ENCODE measurements at regions not wholly inside any gene's neighbourhood (a gene's known extent, or its start where the extent isn't known, plus 50 kb on each side); places are given as distances from the start of the nearest gene placed in this dataset.

DNA sequence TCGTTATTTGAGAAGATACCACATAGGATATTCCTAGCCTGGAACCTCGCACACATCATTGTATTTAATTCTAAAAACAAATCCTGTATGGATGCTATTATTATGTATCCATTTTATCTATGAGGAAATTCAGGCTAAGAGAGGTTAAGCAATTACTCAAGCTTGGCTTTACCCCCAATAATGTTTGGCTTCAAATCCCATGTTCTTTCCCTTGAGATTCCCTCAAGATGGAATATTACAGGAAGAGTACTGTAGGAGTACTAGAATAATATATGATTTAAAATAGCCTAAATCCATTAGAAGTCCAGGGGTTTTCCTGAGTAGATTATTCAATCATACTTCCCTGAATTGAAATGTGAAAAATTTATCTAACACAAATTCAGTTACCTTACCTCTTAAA is 630.2 kb downstream of the ZNF385D start:
- H3K27ac ChIP-seq (ENCODE audit: insufficient read length, low read depth, low read length): no peak overlapping the region
- H3K36me3 Mint-ChIP-seq (ENCODE audit: insufficient read depth in 1 of 3, low read depth in 3 of 3): 0 out of 7 replicates have a peak, but pooled peaks cover 0 to 6% (median 0%) of the 10 kb centered on the region in 3 experiments
- no peak overlapping the region for H2BK12ac ChIP-seq (ENCODE audit: insufficient read length, low read depth, low read length)
- H3K9me3 ChIP-seq (ENCODE audit: control insufficient read depth, low read depth, low read length): no peaks in the 10 kb centered on the region
- H3K9me3 Mint-ChIP-seq: peaks cover 3 to 8% of the 10 kb centered on the region in 2 experiments; a peak in 2 of 5 replicates
- no peak overlapping the region for H3T11ph ChIP-seq (ENCODE audit: low read length)
- no peak overlapping the region for H4K8ac ChIP-seq (replicated peaks; ENCODE audit: insufficient read length, low read depth, low read length)
- TF ChIP-seq, protein P1, sequence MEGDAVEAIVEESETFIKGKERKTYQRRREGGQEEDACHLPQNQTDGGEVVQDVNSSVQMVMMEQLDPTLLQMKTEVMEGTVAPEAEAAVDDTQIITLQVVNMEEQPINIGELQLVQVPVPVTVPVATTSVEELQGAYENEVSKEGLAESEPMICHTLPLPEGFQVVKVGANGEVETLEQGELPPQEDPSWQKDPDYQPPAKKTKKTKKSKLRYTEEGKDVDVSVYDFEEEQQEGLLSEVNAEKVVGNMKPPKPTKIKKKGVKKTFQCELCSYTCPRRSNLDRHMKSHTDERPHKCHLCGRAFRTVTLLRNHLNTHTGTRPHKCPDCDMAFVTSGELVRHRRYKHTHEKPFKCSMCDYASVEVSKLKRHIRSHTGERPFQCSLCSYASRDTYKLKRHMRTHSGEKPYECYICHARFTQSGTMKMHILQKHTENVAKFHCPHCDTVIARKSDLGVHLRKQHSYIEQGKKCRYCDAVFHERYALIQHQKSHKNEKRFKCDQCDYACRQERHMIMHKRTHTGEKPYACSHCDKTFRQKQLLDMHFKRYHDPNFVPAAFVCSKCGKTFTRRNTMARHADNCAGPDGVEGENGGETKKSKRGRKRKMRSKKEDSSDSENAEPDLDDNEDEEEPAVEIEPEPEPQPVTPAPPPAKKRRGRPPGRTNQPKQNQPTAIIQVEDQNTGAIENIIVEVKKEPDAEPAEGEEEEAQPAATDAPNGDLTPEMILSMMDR (conservative IDR thresholded peaks at IDR 0.05): no peak
- no peak overlapping the region for H2BK120ac ChIP-seq (ENCODE audit: low read depth, low read length, poor library complexity, severe bottlenecking)
- no peak overlapping the region for H3K18ac ChIP-seq (ENCODE audit: insufficient read length, low read depth, low read length)
- no peaks in the 10 kb centered on the region for H3K27me3 Mint-ChIP-seq (ENCODE audit: low read depth)
- no peak overlapping the region for H3K23ac ChIP-seq (ENCODE audit: insufficient read length, low read depth, low read length)
- H3K56ac ChIP-seq (ENCODE audit: insufficient read length, low read depth, low read length): no peak overlapping the region
- no peak overlapping the region for H2BK15ac ChIP-seq (ENCODE audit: low read depth, low read length)
- no peak overlapping the region for H3K4me3 Mint-ChIP-seq
- H3K9ac ChIP-seq (ENCODE audit: extremely low read depth, insufficient read length, low read length): no peak overlapping the region
- H3K4me1 Mint-ChIP-seq: no peaks in the 10 kb centered on the region
- no peak overlapping the region for H2AK5ac ChIP-seq (ENCODE audit: insufficient read length, low read length)
- no peak overlapping the region for H3K14ac ChIP-seq (ENCODE audit: insufficient read depth, low read length)
- H2AFZ ChIP-seq (ENCODE audit: low read length): no peak overlapping the region
- no peak overlapping the region for H2BK20ac ChIP-seq (ENCODE audit: low read depth, low read length, poor library complexity, severe bottlenecking)
- DNase-seq: no peak
- H4K5ac ChIP-seq (ENCODE audit: insufficient read length, low read depth, low read length): no peak overlapping the region
- H4K91ac ChIP-seq (ENCODE audit: insufficient read length, low read depth, low read length): no peak overlapping the region
- no peak overlapping the region for H3K27ac Mint-ChIP-seq
- H3K27me3 ChIP-seq (ENCODE audit: insufficient read depth, low read length): no peaks in the 10 kb centered on the region
- H2BK5ac ChIP-seq (ENCODE audit: insufficient read length, low read length): no peak overlapping the region
- no peak overlapping the region for H3K4me2 ChIP-seq (ENCODE audit: insufficient read depth, insufficient read length, low read length)
- WGBS (ENCODE audit: extremely low coverage, insufficient read length, low lambda C conversion rate): no CpG with 5 or more reads among the region's 2 CpGs
- no peaks in the 10 kb centered on the region for H3K79me1 ChIP-seq (ENCODE audit: insufficient read depth, low read depth, low read length, poor library complexity, severe bottlenecking)
- H3K23me2 ChIP-seq (ENCODE audit: insufficient read length, low read depth, low read length, poor library complexity, severe bottlenecking): no peaks in the 10 kb centered on the region
- H3K79me2 ChIP-seq (ENCODE audit: insufficient read depth, low read length): no peaks in the 10 kb centered on the region
- no peaks in the 10 kb centered on the region for H4K20me1 ChIP-seq (ENCODE audit: control insufficient read depth, insufficient read depth, insufficient read length)
- H3K4ac ChIP-seq (ENCODE audit: low read depth, low read length): no peak overlapping the region
- no peaks in the 10 kb centered on the region for H3K4me1 ChIP-seq (ENCODE audit: insufficient read depth, low read length)

Measured in H9 (cell line).